ENCODE measurements at regions not wholly inside any gene's neighbourhood (a gene's known extent, or its start where the extent isn't known, plus 50 kb on each side); places are given as distances from the start of the nearest gene placed in this dataset.

GRCh38 chr12:13465635-13466034 is 269.1 kb downstream of the EMP1 start:
- H3K36me3 ChIP-seq: no peaks in the 10 kb centered on the region
- no peaks in the 10 kb centered on the region for H3K9me3 ChIP-seq
- H3K4me1 ChIP-seq (replicated peaks): no peaks in the 10 kb centered on the region
- H3K27me3 ChIP-seq (replicated peaks; ENCODE audit: insufficient read depth): no peaks in the 10 kb centered on the region
- intact Hi-C loops (cut with DNase I): no loop called here
- no peak overlapping the region for H3K27ac ChIP-seq
- H3K4me3 ChIP-seq: no peak overlapping the region
- 73% methylated on average over 6 of the region's 6 CpGs for WGBS
- DNase-seq (ENCODE audit: low spot score): no peak
- TF ChIP-seq CTCF (IDR thresholded peaks at IDR 0.05): no peak
- TF ChIP-seq POLR2A (IDR thresholded peaks at IDR 0.05): no peak
- no peak for TF ChIP-seq POLR2AphosphoS5 (IDR thresholded peaks at IDR 0.05)

DNA sequence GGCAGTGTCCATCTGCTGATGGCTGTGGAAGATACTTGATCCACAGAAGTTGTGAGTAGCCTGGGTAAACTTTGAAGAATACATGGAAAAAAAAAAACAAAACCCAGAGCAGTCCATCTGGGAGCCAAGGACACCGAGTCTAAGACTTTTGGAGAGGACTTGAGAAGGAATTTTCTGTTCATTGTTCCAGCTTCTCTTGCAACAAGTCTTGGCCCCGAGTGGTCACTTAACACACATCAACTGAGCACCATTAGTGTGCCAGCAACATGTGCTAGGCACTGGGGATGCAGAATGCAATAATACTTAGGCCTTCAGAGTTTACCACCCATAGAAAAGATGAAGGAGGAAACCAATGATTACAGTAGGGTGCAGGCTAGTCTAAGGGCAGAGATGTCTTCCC is 266.7 kb downstream of the EMP1 start:
- H3K36me3 ChIP-seq: no peaks in the 10 kb centered on the region
- intact Hi-C loops (cut with DNase I): no loop called here
- TF ChIP-seq POLR2A (IDR thresholded peaks at IDR 0.05): no peak
- no peak for TF ChIP-seq POLR2AphosphoS5 (IDR thresholded peaks at IDR 0.05)
- TF ChIP-seq CTCF (IDR thresholded peaks at IDR 0.05): no peak
- no peak for DNase-seq (ENCODE audit: low spot score)
- H3K9me3 ChIP-seq: no peaks in the 10 kb centered on the region
- no peaks in the 10 kb centered on the region for H3K27me3 ChIP-seq (replicated peaks; ENCODE audit: insufficient read depth)
- 72% methylated on average over 2 of the region's 2 CpGs for WGBS
- H3K4me3 ChIP-seq: no peak overlapping the region
- H3K27ac ChIP-seq: no peak overlapping the region
- H3K4me1 ChIP-seq (replicated peaks): no peaks in the 10 kb centered on the region

DNA sequence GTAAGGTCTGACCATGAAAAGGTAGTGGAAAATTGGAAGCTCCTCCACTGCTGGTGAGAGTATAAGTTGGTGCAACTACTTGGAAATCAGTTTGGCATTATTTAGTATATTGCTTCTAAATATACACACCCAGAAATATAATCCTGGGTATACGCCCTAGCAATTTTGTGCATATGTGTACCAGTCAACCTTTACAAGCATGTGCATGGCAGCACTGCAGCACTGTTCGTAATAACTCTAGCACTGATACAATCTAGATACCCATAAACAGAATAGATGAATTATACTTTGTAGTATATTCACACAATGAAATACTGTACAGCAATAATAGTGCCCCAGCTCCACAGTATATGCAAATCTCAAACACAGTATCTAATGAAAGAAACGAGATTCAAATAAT is 265.9 kb downstream of the EMP1 start:
- TF ChIP-seq POLR2AphosphoS5 (IDR thresholded peaks at IDR 0.05) (no peak), CTCF (IDR thresholded peaks at IDR 0.05) (no peak), POLR2A (IDR thresholded peaks at IDR 0.05) (no peak)
- Histone ChIP-seq H3K36me3 (no peaks in the 10 kb centered on the region), H3K27ac (no peak overlapping the region), H3K4me3 (no peak overlapping the region), H3K9me3 (no peaks in the 10 kb centered on the region), H3K27me3 (replicated peaks; ENCODE audit: insufficient read depth) (no peaks in the 10 kb centered on the region), H3K4me1 (replicated peaks) (no peaks in the 10 kb centered on the region)
- WGBS: 79% methylated on average over 3 of the region's 3 CpGs
- DNase-seq (ENCODE audit: low spot score): no peak
- intact Hi-C loops (cut with DNase I): no loop called here

DNA sequence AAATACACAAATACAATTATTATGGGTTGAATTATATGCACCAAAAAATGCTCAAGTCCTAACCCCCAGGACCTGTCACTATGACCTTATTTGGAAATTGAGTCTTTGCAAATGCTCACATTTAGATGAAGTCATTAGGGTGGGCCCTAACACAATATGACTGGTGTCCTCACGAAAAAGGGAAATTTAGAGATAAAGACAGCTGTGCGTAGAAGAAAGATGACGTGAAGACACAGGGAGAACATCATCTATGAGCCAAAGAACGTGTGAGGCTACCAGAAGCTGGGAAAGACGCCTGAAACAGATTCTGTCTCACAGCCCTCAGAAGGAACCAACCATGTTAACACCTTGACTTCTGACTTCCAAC is 259.2 kb downstream of the EMP1 start:
- DNase-seq (ENCODE audit: low spot score): no peak
- no peak overlapping the region for H3K27ac ChIP-seq
- H3K27me3 ChIP-seq (replicated peaks; ENCODE audit: insufficient read depth): no peaks in the 10 kb centered on the region
- no peaks in the 10 kb centered on the region for H3K4me1 ChIP-seq (replicated peaks)
- TF ChIP-seq CTCF (IDR thresholded peaks at IDR 0.05) (no peak), POLR2A (IDR thresholded peaks at IDR 0.05) (no peak), POLR2AphosphoS5 (IDR thresholded peaks at IDR 0.05) (no peak)
- no peaks in the 10 kb centered on the region for H3K9me3 ChIP-seq
- H3K36me3 ChIP-seq: no peaks in the 10 kb centered on the region
- H3K4me3 ChIP-seq: no peak overlapping the region
- intact Hi-C loops (cut with DNase I): no loop called here
- 86% methylated on average over 5 of the region's 5 CpGs for WGBS

GRCh38 chr12:13454991-13455777 is 258.7 kb downstream of the EMP1 start:
- intact Hi-C loops (cut with DNase I): no loop called here
- Histone ChIP-seq H3K9me3 (no peaks in the 10 kb centered on the region), H3K4me3 (no peak overlapping the region), H3K4me1 (replicated peaks) (no peaks in the 10 kb centered on the region), H3K36me3 (no peaks in the 10 kb centered on the region), H3K27me3 (replicated peaks; ENCODE audit: insufficient read depth) (no peaks in the 10 kb centered on the region), H3K27ac (no peak overlapping the region)
- TF ChIP-seq POLR2AphosphoS5 (IDR thresholded peaks at IDR 0.05) (no peak), POLR2A (IDR thresholded peaks at IDR 0.05) (no peak), CTCF (IDR thresholded peaks at IDR 0.05) (no peak)
- 91% methylated on average over 3 of the region's 3 CpGs for WGBS
- no peak for DNase-seq (ENCODE audit: low spot score)
